Inferior parietal cortex (tissue), 1 donor: ENCODE measurements at regions not wholly inside any gene's neighbourhood (a gene's known extent, or its start where the extent isn't known, plus 50 kb on each side); places are given as distances from the start of the nearest gene placed in this dataset.
"Not testable (repeated sequence)": the region's sequence is repeated elsewhere in the genome, so short reads cannot be mapped to it uniquely, and the experiment has no call there.

Experiments used
- DNase-seq: peaks from one replicate; pipeline ENCODE4 v3.0.0-alpha.2; 2016; ENCODE audit errors: extremely low spot score

GRCh38 chr4:81599742-81600380 lies 128.2 kb upstream of the RASGEF1B start:
- DNase-seq = no peak

DNA sequence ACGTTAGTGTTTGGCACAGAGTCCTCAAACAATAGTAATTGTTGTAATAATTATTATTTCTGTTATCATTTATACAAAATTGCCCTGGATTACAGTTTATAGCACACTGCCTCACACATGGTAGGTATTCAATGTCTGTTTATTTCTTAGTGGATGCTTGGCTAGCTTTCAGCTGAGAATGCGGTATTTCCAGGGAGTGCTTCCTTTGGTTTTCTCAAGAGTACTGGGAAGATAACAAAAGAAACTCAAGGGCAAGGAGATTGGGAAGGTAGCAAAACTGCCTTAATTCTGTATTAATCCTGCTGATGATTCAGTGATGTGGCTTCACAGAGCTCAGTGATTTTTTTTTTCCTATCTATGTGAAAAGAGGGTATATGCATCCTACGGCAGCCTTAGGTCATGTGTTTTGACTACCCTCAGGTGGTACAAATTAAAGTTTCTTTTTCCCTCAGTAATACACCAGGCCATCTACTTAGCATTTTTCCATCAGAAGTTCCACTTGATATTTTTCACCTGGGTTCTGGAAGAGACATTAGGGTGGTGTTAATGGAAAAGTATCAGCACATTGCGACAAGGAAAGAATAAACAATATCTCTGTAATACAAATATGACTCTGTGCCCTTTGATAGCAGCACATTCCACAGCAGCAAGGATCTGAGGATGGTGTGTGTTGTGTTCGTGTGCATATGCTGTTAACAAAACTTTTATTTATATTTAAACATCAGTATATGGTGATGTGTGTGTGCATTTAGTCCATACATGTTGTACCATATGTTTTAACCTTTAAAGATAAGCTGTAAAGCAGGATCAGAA lies 124.3 kb upstream of the RASGEF1B start:
- DNase-seq = no peak

GRCh38 chr4:81595287-81595686 lies 123.6 kb upstream of the RASGEF1B start:
- DNase-seq = no peak

- no peak for DNase-seq
Measured at GRCh38 chr4:81594490-81595159, 122.9 kb upstream of the RASGEF1B start.

GRCh38 chr4:81592701-81593100 lies 121.0 kb upstream of the RASGEF1B start:
- no peak for DNase-seq

- no peak for DNase-seq
Measured at GRCh38 chr4:81590596-81590995, 118.9 kb upstream of the RASGEF1B start.

GRCh38 chr4:81589262-81589661 lies 117.6 kb upstream of the RASGEF1B start:
- no peak for DNase-seq

- DNase-seq = no peak
Measured at GRCh38 chr4:81586706-81587105, 115.0 kb upstream of the RASGEF1B start.

GRCh38 chr4:81580994-81581374 lies 109.3 kb upstream of the RASGEF1B start:
- not testable (repeated sequence) for DNase-seq

- no peak for DNase-seq
Measured at GRCh38 chr4:81580346-81580993, 108.8 kb upstream of the RASGEF1B start.

GRCh38 chr4:81577392-81577791 lies 105.7 kb upstream of the RASGEF1B start:
- DNase-seq = no peak

DNA sequence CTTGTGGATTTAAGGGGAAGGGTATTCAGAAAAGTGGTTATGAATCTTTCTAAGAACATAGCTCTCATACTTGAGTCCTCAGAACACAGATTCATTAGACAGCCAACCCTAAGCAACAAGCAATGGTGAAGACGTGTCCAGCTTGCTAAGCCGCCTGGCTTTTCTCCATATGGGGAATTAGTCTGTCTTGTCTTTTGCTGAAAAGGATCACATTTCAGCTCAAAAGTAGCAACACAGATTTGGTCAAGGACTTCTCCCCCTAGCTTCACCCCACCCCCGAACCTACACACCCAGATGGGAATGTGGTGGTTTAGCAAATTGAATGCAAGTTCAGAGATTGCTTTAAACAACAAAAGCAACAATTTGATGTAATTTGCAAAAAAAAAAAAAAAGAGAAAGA lies 103.3 kb upstream of the RASGEF1B start:
- DNase-seq = no peak

GRCh38 chr4:81573840-81574239 lies 102.1 kb upstream of the RASGEF1B start:
- DNase-seq = no peak

DNA sequence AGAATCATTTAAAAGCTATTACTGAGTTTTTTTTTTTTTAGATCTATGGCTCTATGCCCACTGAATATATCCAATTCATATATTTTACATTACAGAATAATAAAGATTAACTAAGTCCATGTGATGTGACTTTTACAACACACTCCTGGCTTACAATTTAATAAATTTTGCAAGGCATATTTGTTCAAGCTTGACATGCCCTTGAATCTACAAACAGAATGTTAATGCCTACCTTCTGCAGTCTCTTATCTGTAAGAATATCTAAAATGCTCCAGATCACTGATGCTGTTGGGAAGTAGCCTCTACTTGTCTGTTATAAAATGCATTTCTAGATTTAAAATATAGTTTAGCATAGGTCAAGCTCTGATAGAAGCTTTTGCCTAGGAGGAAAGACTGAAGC lies 100.7 kb upstream of the RASGEF1B start:
- no peak for DNase-seq

GRCh38 chr4:81571105-81571504 lies 99.4 kb upstream of the RASGEF1B start:
- DNase-seq = no peak

DNA sequence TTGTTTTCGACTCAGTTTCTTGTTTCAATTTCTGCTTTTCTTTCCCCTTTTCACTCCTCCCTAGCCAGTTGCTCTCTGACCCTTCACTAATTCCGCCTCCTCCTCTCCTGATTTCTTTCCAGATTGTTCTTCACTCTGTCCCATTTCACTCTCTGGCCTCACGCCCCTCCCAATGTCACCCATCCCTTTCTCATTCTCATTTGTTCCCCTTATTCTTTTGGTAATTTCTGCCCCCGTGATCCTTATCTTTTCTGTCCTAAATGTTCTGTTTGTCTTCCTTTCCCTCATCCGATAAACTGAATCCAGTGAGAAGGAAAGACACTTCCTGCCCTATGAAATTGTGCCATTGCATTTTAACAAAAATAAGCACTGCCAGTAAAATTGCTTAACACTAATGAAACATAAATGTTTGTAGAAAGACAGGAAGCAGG lies 94.5 kb upstream of the RASGEF1B start:
- DNase-seq = no peak

DNA sequence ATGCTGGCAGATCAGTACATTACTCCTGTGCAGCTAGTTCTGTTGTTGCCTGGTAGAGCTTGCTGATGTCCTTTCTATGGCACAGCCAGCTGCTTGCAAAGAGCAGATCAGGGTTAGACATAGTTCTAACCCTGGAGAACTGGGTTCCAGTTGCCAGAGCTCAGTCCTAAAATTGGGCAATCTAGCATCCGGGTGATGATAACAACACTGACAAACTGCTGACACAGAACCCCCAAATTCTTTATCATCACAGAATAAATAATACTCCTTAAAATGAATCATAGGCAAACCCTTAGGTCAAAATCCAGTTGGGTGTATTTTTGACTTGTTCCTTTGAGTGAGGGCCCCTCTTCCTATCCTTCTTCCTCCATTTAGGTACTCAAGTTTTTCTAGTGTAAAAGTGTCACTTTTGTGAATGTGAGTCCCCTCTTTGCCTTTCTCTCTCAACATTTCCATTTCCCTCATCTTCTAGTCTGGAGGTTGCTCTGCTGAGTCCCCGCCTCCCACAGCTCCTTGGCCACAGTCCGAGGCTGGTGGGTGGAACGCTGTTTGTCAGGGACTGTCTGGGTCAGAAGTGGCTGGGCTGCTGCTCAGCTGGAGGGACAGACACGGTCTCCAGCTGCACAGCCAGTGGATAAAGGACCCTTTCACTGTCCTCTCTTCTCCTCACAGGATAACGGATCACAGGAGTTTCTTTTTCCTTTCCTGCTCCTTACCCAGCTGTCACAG lies 93.6 kb upstream of the RASGEF1B start:
- peak; percentile 63 for DNase-seq

- no peak for DNase-seq
Measured at GRCh38 chr4:81564025-81564424, 92.3 kb upstream of the RASGEF1B start.

GRCh38 chr4:81562093-81562492 lies 90.4 kb upstream of the RASGEF1B start:
- DNase-seq = peak; percentile 13

- no peak for DNase-seq
Measured at GRCh38 chr4:81557306-81557705, 85.6 kb upstream of the RASGEF1B start.

- DNase-seq = no peak
Measured at GRCh38 chr4:81555489-81555888, 83.8 kb upstream of the RASGEF1B start.

GRCh38 chr4:81552086-81552485 lies 80.4 kb upstream of the RASGEF1B start:
- no peak for DNase-seq
